ENCODE measurements at regions not wholly inside any gene's neighbourhood (a gene's known extent, or its start where the extent isn't known, plus 50 kb on each side); places are given as distances from the start of the nearest gene placed in this dataset.

GRCh38 chr4:20621476-20621875, 78.8 kb upstream of the PACRGL start:
- no peaks in the 10 kb centered on the region; the same call in 1 of the 2 replicates for H3K4me1 ChIP-seq (ENCODE audit: insufficient read depth, low read length)
- no peak overlapping the region for H2BK12ac ChIP-seq (ENCODE audit: insufficient read length, low read depth, low read length)
- no peaks in the 10 kb centered on the region for H4K20me1 ChIP-seq (ENCODE audit: control insufficient read depth, insufficient read depth, insufficient read length)
- no peak overlapping the region for H3K27ac ChIP-seq (ENCODE audit: insufficient read length, low read depth, low read length)
- Mint-ChIP-seq H3K27me3 (ENCODE audit: low read depth) (peaks cover 2% of the 10 kb centered on the region; the same call in 1 of the 2 replicates), H3K9me3 (no peaks in the 10 kb centered on the region), H3K36me3 (ENCODE audit: insufficient read depth in 1 of 3, low read depth in 3 of 3) (no peaks in the 10 kb centered on the region), H3K4me3 (no peak overlapping the region), H3K4me1 (peaks cover 21 to 31% of the 10 kb centered on the region in 2 experiments), H3K27ac (no peak overlapping the region)
- no peak overlapping the region for H2AK5ac ChIP-seq (ENCODE audit: insufficient read length, low read length)
- H3K23ac ChIP-seq (ENCODE audit: insufficient read length, low read depth, low read length) = no peak overlapping the region
- no peak for TF ChIP-seq CTCF (conservative IDR thresholded peaks at IDR 0.05)
- H3K23me2 ChIP-seq (ENCODE audit: insufficient read length, low read depth, low read length, poor library complexity, severe bottlenecking) = no peaks in the 10 kb centered on the region
- no peak overlapping the region for H2BK20ac ChIP-seq (ENCODE audit: low read depth, low read length, poor library complexity, severe bottlenecking)
- H4K5ac ChIP-seq (ENCODE audit: insufficient read length, low read depth, low read length) = no peak overlapping the region
- no peak overlapping the region for H3K56ac ChIP-seq (ENCODE audit: insufficient read length, low read depth, low read length)
- no peak overlapping the region for H2BK5ac ChIP-seq (ENCODE audit: insufficient read length, low read length)
- no CpG with 5 or more reads among the region's 1 CpG for WGBS (ENCODE audit: extremely low coverage, insufficient read length, low lambda C conversion rate)
- H3T11ph ChIP-seq (ENCODE audit: low read length) = no peak overlapping the region
- no peak overlapping the region for H4K8ac ChIP-seq (replicated peaks; ENCODE audit: insufficient read length, low read depth, low read length)
- H3K4me2 ChIP-seq (ENCODE audit: insufficient read depth, insufficient read length, low read length) = no peak overlapping the region
- H3K18ac ChIP-seq (ENCODE audit: insufficient read length, low read depth, low read length) = no peak overlapping the region
- no peak overlapping the region for H3K4ac ChIP-seq (ENCODE audit: low read depth, low read length)
- no peak overlapping the region for H2BK15ac ChIP-seq (ENCODE audit: low read depth, low read length)
- no peaks in the 10 kb centered on the region; the same call in 1 of the 2 replicates for H3K27me3 ChIP-seq (ENCODE audit: insufficient read depth, low read length)
- no peak overlapping the region for H2AFZ ChIP-seq (ENCODE audit: low read length)
- H3K9ac ChIP-seq (ENCODE audit: extremely low read depth, insufficient read length, low read length) = no peak overlapping the region
- no peak for DNase-seq
- no peak overlapping the region for H4K91ac ChIP-seq (ENCODE audit: insufficient read length, low read depth, low read length)
- H3K9me3 ChIP-seq (ENCODE audit: control insufficient read depth, low read depth, low read length) = no peaks in the 10 kb centered on the region
- H3K14ac ChIP-seq (ENCODE audit: insufficient read depth, low read length) = no peak overlapping the region
- no peaks in the 10 kb centered on the region for H3K79me2 ChIP-seq (ENCODE audit: insufficient read depth, low read length)
- no peak overlapping the region for H2BK120ac ChIP-seq (ENCODE audit: low read depth, low read length, poor library complexity, severe bottlenecking)
- no peaks in the 10 kb centered on the region for H3K79me1 ChIP-seq (ENCODE audit: insufficient read depth, low read depth, low read length, poor library complexity, severe bottlenecking)
